ENCODE measurements at regions not wholly inside any gene's neighbourhood (a gene's known extent, or its start where the extent isn't known, plus 50 kb on each side); places are given as distances from the start of the nearest gene placed in this dataset.

DNA sequence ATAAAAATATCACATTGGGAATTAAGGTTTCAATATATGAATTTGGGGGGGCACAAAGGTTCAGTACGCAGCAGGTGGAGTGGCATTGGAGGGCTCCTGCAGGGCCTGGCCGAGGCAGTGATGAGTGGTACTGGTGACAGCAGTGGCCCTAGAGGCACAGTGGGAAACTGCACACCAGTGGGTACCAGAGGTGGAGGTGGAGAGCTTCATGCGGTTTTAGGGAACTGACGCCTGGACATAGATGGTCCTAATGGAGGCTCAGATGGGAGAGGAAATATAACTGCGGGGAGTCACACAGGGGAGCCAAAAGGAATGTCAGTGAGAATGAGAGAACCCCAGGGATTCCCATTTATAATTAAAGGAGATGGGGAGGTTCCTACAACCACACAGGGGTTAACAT is 156.2 kb downstream of the COG6 start:
- Histone ChIP-seq H3K4me3 (replicated peaks in 1 of 4; ENCODE audit: control extremely low read depth in 1 of 4, insufficient read depth in 1 of 4, low read depth in 3 of 4, low read length in 4 of 4) (no peak overlapping the region), H3K36me3 (ENCODE audit: control insufficient read depth, insufficient read depth, low read length) (no peaks in the 10 kb centered on the region), H3K27ac (ENCODE audit: insufficient read depth, low read length) (no peak overlapping the region), H3K9me3 (ENCODE audit: control insufficient read depth, insufficient read depth, low read depth, low read length) (no peaks in the 10 kb centered on the region), H4K20me1 (ENCODE audit: control insufficient read depth, extremely low read depth, insufficient read depth, low read length) (no peaks in the 10 kb centered on the region), H3K27me3 (ENCODE audit: control insufficient read depth, insufficient read depth, low read length) (no peaks in the 10 kb centered on the region), H3K4me2 (ENCODE audit: extremely low read depth, insufficient read depth, low read length) (no peak overlapping the region), H2AFZ (ENCODE audit: low read length) (no peak overlapping the region), H3K4me1 (ENCODE audit: control insufficient read depth, extremely low read depth, insufficient read depth, low read length) (no peaks in the 10 kb centered on the region), H3K79me2 (ENCODE audit: control insufficient read depth, insufficient read depth, low read length) (no peaks in the 10 kb centered on the region), H3K9ac (ENCODE audit: insufficient read depth, low read length) (no peak overlapping the region)
- DNase-seq (ENCODE audit: low read depth in 2 of 2): no peak
- no peak for TF ChIP-seq EZH2 (IDR thresholded peaks at IDR 0.05; ENCODE audit: low read length, missing control alignments)
- no peak for TF ChIP-seq CTCF (conservative IDR thresholded peaks at IDR 0.05 in 1 of 2, IDR thresholded peaks at IDR 0.05 in 1 of 2; ENCODE audit: low read depth in 1 of 2, low read length in 2 of 2)

GRCh38 chr13:39815345-39816111 is 160.1 kb downstream of the COG6 start:
- no peaks in the 10 kb centered on the region for H3K36me3 ChIP-seq (ENCODE audit: control insufficient read depth, insufficient read depth, low read length)
- peak in 1 of 2 donors; percentile 14 for DNase-seq (ENCODE audit: low read depth in 2 of 2)
- no peaks in the 10 kb centered on the region for H3K79me2 ChIP-seq (ENCODE audit: control insufficient read depth, insufficient read depth, low read length)
- H3K27ac ChIP-seq (ENCODE audit: insufficient read depth, low read length): no peak overlapping the region
- no peak overlapping the region for H2AFZ ChIP-seq (ENCODE audit: low read length)
- H3K9ac ChIP-seq (ENCODE audit: insufficient read depth, low read length): no peak overlapping the region
- no peaks in the 10 kb centered on the region for H3K9me3 ChIP-seq (ENCODE audit: control insufficient read depth, insufficient read depth, low read depth, low read length)
- H3K27me3 ChIP-seq (ENCODE audit: control insufficient read depth, insufficient read depth, low read length): no peaks in the 10 kb centered on the region
- no peaks in the 10 kb centered on the region for H4K20me1 ChIP-seq (ENCODE audit: control insufficient read depth, extremely low read depth, insufficient read depth, low read length)
- H3K4me2 ChIP-seq (ENCODE audit: extremely low read depth, insufficient read depth, low read length): no peak overlapping the region
- no peak overlapping the region for H3K4me3 ChIP-seq (replicated peaks in 1 of 4; ENCODE audit: control extremely low read depth in 1 of 4, insufficient read depth in 1 of 4, low read depth in 3 of 4, low read length in 4 of 4)
- TF ChIP-seq EZH2 (IDR thresholded peaks at IDR 0.05; ENCODE audit: low read length, missing control alignments) (no peak), CTCF (conservative IDR thresholded peaks at IDR 0.05 in 1 of 2, IDR thresholded peaks at IDR 0.05 in 1 of 2; ENCODE audit: low read depth in 1 of 2, low read length in 2 of 2) (peak in 1 of 2 donors; percentile 8)
- no peaks in the 10 kb centered on the region for H3K4me1 ChIP-seq (ENCODE audit: control insufficient read depth, extremely low read depth, insufficient read depth, low read length)

DNA sequence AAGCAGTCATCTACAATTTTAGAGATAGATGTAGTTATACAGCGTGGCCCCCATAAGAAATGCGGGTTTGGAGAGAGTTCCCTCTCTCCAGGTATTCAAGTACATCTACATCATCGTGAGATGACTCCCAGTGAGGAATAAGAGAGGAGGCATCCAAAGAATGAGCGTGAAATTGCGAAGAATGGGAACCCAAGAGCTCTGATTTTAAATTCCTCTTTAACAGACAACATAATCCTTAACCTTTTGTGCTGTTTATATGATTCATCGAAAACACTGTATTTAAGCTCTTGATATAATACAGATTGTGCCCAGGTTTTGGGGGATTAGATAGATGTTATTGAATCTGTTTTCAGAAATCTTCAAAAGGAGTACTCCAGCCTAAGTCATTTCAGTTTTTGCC is 161.5 kb downstream of the COG6 start:
- Histone ChIP-seq H2AFZ (ENCODE audit: low read length) (no peak overlapping the region), H3K4me1 (ENCODE audit: control insufficient read depth, extremely low read depth, insufficient read depth, low read length) (no peaks in the 10 kb centered on the region), H3K9me3 (ENCODE audit: control insufficient read depth, insufficient read depth, low read depth, low read length) (no peaks in the 10 kb centered on the region), H3K36me3 (ENCODE audit: control insufficient read depth, insufficient read depth, low read length) (no peaks in the 10 kb centered on the region), H3K4me3 (replicated peaks in 1 of 4; ENCODE audit: control extremely low read depth in 1 of 4, insufficient read depth in 1 of 4, low read depth in 3 of 4, low read length in 4 of 4) (no peak overlapping the region), H4K20me1 (ENCODE audit: control insufficient read depth, extremely low read depth, insufficient read depth, low read length) (no peaks in the 10 kb centered on the region), H3K4me2 (ENCODE audit: extremely low read depth, insufficient read depth, low read length) (no peak overlapping the region), H3K27me3 (ENCODE audit: control insufficient read depth, insufficient read depth, low read length) (no peaks in the 10 kb centered on the region), H3K27ac (ENCODE audit: insufficient read depth, low read length) (no peak overlapping the region), H3K79me2 (ENCODE audit: control insufficient read depth, insufficient read depth, low read length) (no peaks in the 10 kb centered on the region), H3K9ac (ENCODE audit: insufficient read depth, low read length) (no peak overlapping the region)
- DNase-seq (ENCODE audit: low read depth in 2 of 2): peak in 1 of 2 donors; percentile 72
- TF ChIP-seq CTCF (conservative IDR thresholded peaks at IDR 0.05 in 1 of 2, IDR thresholded peaks at IDR 0.05 in 1 of 2; ENCODE audit: low read depth in 1 of 2, low read length in 2 of 2) (no peak), EZH2 (IDR thresholded peaks at IDR 0.05; ENCODE audit: low read length, missing control alignments) (no peak)

Measured in fibroblast of lung (primary cell).